Gastroesophageal sphincter (tissue), 3 donors: ENCODE measurements at regions not wholly inside any gene's neighbourhood (a gene's known extent, or its start where the extent isn't known, plus 50 kb on each side); places are given as distances from the start of the nearest gene placed in this dataset.

Experiments
- CTCF ChIP-seq, 4 experiments: fragments of 200-600 bp in 2 of 4; fragments of 450-650 bp in 2 of 4; sonication (generic) in 1 of 4; IDR thresholded peaks; one replicate each; pipeline ENCODE4 v1.5.1; 2017 to 2019; ENCODE audit warnings: antibody characterized with exemption in 4 of 4, mild to moderate bottlenecking in 2 of 4, moderate library complexity in 2 of 4
- EP300 ChIP-seq: sonication (generic); formaldehyde crosslinking; IDR thresholded peaks from one replicate; pipeline ENCODE4 v1.6.1; 2017; ENCODE audit warnings: antibody characterized with exemption, mild to moderate bottlenecking
- POLR2A ChIP-seq, 2 donors: fragments of 450-650 bp; IDR thresholded peaks; one replicate each; pipeline ENCODE4 v1.6.1; 2017; ENCODE audit warnings: antibody characterized with exemption in 2 of 2, mild to moderate bottlenecking in 2 of 2, moderate library complexity in 1 of 2
- POLR2AphosphoS5 ChIP-seq: sonication (generic); formaldehyde crosslinking; IDR thresholded peaks from one replicate; pipeline ENCODE4 v1.6.1; 2017; ENCODE audit warnings: antibody characterized with exemption

GRCh38 chr17:77581480-77581879 is 377.0 kb upstream of the TNRC6C start:
- TF ChIP-seq POLR2AphosphoS5: no peak
- no peak for TF ChIP-seq CTCF (IDR thresholded peaks at IDR 0.05)
- no peak for TF ChIP-seq POLR2A (IDR thresholded peaks at IDR 0.05)
- no peak for TF ChIP-seq EP300
